ENCODE measurements at regions not wholly inside any gene's neighbourhood (a gene's known extent, or its start where the extent isn't known, plus 50 kb on each side); places are given as distances from the start of the nearest gene placed in this dataset.

DNA sequence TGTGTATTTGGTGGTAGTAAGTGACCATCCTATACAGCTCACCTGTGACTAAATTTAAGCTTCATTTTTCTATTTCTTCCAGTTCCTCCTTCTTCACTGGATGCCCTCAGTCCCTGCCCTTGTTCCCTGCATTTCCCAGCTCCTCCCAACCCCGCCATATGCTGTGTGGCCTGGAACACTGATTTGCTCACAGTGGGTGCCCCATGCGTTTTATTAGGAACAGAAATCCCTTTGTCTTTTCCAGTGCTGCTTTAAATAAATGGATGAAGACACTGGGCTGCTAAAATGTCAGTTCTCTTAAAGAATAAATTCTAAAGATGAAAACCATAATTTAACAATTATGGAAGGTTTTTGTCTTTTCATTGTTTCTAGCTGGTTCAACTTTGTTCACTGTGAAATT is 477.3 kb downstream of the DCDC2C start:
- H3K27ac ChIP-seq (ENCODE audit: low read depth, low read length) = no peak overlapping the region
- no peak overlapping the region for H3K4me3 ChIP-seq (ENCODE audit: low read length)
- H3K4me1 ChIP-seq (ENCODE audit: control insufficient read depth, low read length) = no peaks in the 10 kb centered on the region
- H3F3A ChIP-seq (ENCODE audit: control insufficient read depth, insufficient read depth) = no peaks in the 10 kb centered on the region
- H3K4me2 ChIP-seq (ENCODE audit: low read length) = no peak overlapping the region
- TF ChIP-seq EZH2phosphoT487 (IDR thresholded peaks at IDR 0.05; ENCODE audit: borderline replicate concordance, low read length) = no peak
- TF ChIP-seq, protein P1, sequence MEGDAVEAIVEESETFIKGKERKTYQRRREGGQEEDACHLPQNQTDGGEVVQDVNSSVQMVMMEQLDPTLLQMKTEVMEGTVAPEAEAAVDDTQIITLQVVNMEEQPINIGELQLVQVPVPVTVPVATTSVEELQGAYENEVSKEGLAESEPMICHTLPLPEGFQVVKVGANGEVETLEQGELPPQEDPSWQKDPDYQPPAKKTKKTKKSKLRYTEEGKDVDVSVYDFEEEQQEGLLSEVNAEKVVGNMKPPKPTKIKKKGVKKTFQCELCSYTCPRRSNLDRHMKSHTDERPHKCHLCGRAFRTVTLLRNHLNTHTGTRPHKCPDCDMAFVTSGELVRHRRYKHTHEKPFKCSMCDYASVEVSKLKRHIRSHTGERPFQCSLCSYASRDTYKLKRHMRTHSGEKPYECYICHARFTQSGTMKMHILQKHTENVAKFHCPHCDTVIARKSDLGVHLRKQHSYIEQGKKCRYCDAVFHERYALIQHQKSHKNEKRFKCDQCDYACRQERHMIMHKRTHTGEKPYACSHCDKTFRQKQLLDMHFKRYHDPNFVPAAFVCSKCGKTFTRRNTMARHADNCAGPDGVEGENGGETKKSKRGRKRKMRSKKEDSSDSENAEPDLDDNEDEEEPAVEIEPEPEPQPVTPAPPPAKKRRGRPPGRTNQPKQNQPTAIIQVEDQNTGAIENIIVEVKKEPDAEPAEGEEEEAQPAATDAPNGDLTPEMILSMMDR (IDR thresholded peaks at IDR 0.05; ENCODE audit: low read depth, low read length, poor library complexity, severe bottlenecking) = no peak
- H3K27me3 ChIP-seq (ENCODE audit: control insufficient read depth, low read length) = no peaks in the 10 kb centered on the region
- H3K36me3 ChIP-seq (ENCODE audit: control insufficient read depth, low read length) = no peaks in the 10 kb centered on the region
- H4K20me1 ChIP-seq (ENCODE audit: control insufficient read depth, insufficient read depth, low read depth, low read length) = no peaks in the 10 kb centered on the region
- H3K79me2 ChIP-seq (ENCODE audit: control insufficient read depth, low read length) = no peaks in the 10 kb centered on the region
- no peaks in the 10 kb centered on the region for H3K9me2 ChIP-seq (replicated peaks; ENCODE audit: control insufficient read depth, low read length)
- H3K9me3 ChIP-seq (ENCODE audit: control insufficient read depth, insufficient read depth, low read length) = no peaks in the 10 kb centered on the region; the same call in 1 of the 2 replicates

DNA sequence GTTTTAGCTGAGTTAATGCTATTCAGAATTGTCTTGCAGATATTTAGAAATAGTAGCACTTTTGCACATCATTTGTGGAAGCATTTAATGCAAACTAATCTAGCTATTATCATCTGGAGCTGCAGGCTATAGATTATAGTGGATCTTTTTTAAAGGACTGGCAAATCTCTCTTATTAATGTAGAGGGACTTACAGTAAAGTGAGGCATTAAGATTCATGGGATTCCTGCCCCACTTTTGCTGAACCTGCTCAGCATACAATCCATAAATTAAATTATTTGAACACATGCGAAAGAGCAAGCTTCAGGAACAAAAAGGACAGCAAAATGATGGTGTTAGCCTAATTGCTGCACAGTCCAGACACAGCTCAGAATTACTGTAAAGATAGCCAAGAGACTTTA is 477.7 kb downstream of the DCDC2C start:
- Histone ChIP-seq H3K79me2 (ENCODE audit: control insufficient read depth, low read length) (no peaks in the 10 kb centered on the region), H3F3A (ENCODE audit: control insufficient read depth, insufficient read depth) (no peaks in the 10 kb centered on the region), H4K20me1 (ENCODE audit: control insufficient read depth, insufficient read depth, low read depth, low read length) (no peaks in the 10 kb centered on the region), H3K27me3 (ENCODE audit: control insufficient read depth, low read length) (no peaks in the 10 kb centered on the region), H3K4me1 (ENCODE audit: control insufficient read depth, low read length) (no peaks in the 10 kb centered on the region), H3K27ac (ENCODE audit: low read depth, low read length) (no peak overlapping the region), H3K36me3 (ENCODE audit: control insufficient read depth, low read length) (no peaks in the 10 kb centered on the region), H3K9me2 (replicated peaks; ENCODE audit: control insufficient read depth, low read length) (no peaks in the 10 kb centered on the region), H3K9me3 (ENCODE audit: control insufficient read depth, insufficient read depth, low read length) (no peaks in the 10 kb centered on the region; the same call in 1 of the 2 replicates), H3K4me3 (ENCODE audit: low read length) (no peak overlapping the region), H3K4me2 (ENCODE audit: low read length) (no peak overlapping the region)
- TF ChIP-seq, protein P1 (IDR thresholded peaks at IDR 0.05; ENCODE audit: low read depth, low read length, poor library complexity, severe bottlenecking) = no peak
- no peak for TF ChIP-seq EZH2phosphoT487 (IDR thresholded peaks at IDR 0.05; ENCODE audit: borderline replicate concordance, low read length)

DNA sequence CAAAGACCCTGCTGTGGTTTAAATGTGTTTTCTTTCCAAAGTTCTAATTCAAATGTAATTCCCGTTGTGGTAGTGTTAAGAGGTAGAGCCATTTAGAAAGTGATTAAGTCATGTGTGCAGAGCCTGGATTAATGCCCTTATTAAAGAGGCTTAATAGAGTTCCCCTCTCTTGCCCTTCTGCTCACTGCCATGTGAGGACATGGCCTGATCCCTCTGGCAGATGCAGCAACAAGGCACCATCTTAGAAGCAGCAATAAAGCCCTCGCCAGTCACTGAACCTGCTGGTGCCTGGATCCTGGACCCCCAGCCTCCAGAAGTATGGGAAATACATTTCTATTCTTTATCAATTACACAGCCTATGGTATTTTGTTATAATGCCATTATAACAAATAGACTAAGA is 485.2 kb downstream of the DCDC2C start:
- Histone ChIP-seq H3K9me3 (ENCODE audit: control insufficient read depth, insufficient read depth, low read length) (no peaks in the 10 kb centered on the region), H3K27me3 (ENCODE audit: control insufficient read depth, low read length) (no peaks in the 10 kb centered on the region), H3K4me1 (ENCODE audit: control insufficient read depth, low read length) (no peaks in the 10 kb centered on the region), H3K9me2 (replicated peaks; ENCODE audit: control insufficient read depth, low read length) (no peaks in the 10 kb centered on the region), H3F3A (ENCODE audit: control insufficient read depth, insufficient read depth) (no peaks in the 10 kb centered on the region), H3K4me2 (ENCODE audit: low read length) (no peak overlapping the region), H3K36me3 (ENCODE audit: control insufficient read depth, low read length) (no peaks in the 10 kb centered on the region), H3K79me2 (ENCODE audit: control insufficient read depth, low read length) (no peaks in the 10 kb centered on the region), H3K4me3 (ENCODE audit: low read length) (no peak overlapping the region), H4K20me1 (ENCODE audit: control insufficient read depth, insufficient read depth, low read depth, low read length) (no peaks in the 10 kb centered on the region), H3K27ac (ENCODE audit: low read depth, low read length) (no peak overlapping the region)
- TF ChIP-seq EZH2phosphoT487 (IDR thresholded peaks at IDR 0.05; ENCODE audit: borderline replicate concordance, low read length) = no peak
- TF ChIP-seq, protein P1 (IDR thresholded peaks at IDR 0.05; ENCODE audit: low read depth, low read length, poor library complexity, severe bottlenecking) = no peak

DNA sequence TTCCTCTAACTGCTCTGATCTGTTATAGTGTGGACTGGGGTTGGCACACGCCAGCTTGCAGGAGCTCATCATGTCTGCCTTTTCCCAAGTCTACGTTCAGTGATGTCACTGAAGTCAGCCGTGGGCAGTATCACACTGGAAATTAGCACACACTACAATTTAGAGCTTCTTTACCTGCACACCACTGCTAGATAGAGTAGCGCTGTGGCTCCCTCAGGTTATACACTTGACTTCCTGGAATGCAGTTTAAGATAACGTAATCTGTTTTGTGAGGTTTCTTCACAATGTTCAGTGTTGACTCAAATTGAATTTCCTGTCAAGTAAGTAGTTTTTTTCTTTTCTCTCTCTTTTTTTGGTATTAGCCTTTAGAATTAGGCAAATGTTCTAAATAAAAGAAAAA is 487.2 kb downstream of the DCDC2C start:
- no peak overlapping the region for H3K4me3 ChIP-seq (ENCODE audit: low read length)
- H3F3A ChIP-seq (ENCODE audit: control insufficient read depth, insufficient read depth) = no peaks in the 10 kb centered on the region
- H3K27me3 ChIP-seq (ENCODE audit: control insufficient read depth, low read length) = no peaks in the 10 kb centered on the region
- H3K9me2 ChIP-seq (replicated peaks; ENCODE audit: control insufficient read depth, low read length) = no peaks in the 10 kb centered on the region
- no peaks in the 10 kb centered on the region for H3K79me2 ChIP-seq (ENCODE audit: control insufficient read depth, low read length)
- no peaks in the 10 kb centered on the region for H3K9me3 ChIP-seq (ENCODE audit: control insufficient read depth, insufficient read depth, low read length)
- H3K36me3 ChIP-seq (ENCODE audit: control insufficient read depth, low read length) = no peaks in the 10 kb centered on the region
- no peaks in the 10 kb centered on the region for H4K20me1 ChIP-seq (ENCODE audit: control insufficient read depth, insufficient read depth, low read depth, low read length)
- no peak overlapping the region for H3K27ac ChIP-seq (ENCODE audit: low read depth, low read length)
- no peaks in the 10 kb centered on the region for H3K4me1 ChIP-seq (ENCODE audit: control insufficient read depth, low read length)
- H3K4me2 ChIP-seq (ENCODE audit: low read length) = no peak overlapping the region
- TF ChIP-seq, protein P1 (IDR thresholded peaks at IDR 0.05; ENCODE audit: low read depth, low read length, poor library complexity, severe bottlenecking) = no peak
- TF ChIP-seq EZH2phosphoT487 (IDR thresholded peaks at IDR 0.05; ENCODE audit: borderline replicate concordance, low read length) = no peak
